B cell (primary cell): ENCODE measurements at regions not wholly inside any gene's neighbourhood (a gene's known extent, or its start where the extent isn't known, plus 50 kb on each side); places are given as distances from the start of the nearest gene placed in this dataset.

Source experiments
- EZH2 ChIP-seq: IDR thresholded peaks from 2 replicates; pipeline ENCODE4 v1.6.1; 2012; ENCODE audit warnings: borderline replicate concordance, low read depth, mild to moderate bottlenecking, moderate library complexity, low read length; ENCODE audit not compliant: insufficient read depth, poor library complexity, severe bottlenecking
- TF ChIP-seq, protein P1 (sequence below): fragments of 200-600 bp; IDR thresholded peaks from one replicate; pipeline ENCODE4 v1.8.0; 2022; ENCODE audit warnings: antibody characterized with exemption, mild to moderate bottlenecking

DNA sequence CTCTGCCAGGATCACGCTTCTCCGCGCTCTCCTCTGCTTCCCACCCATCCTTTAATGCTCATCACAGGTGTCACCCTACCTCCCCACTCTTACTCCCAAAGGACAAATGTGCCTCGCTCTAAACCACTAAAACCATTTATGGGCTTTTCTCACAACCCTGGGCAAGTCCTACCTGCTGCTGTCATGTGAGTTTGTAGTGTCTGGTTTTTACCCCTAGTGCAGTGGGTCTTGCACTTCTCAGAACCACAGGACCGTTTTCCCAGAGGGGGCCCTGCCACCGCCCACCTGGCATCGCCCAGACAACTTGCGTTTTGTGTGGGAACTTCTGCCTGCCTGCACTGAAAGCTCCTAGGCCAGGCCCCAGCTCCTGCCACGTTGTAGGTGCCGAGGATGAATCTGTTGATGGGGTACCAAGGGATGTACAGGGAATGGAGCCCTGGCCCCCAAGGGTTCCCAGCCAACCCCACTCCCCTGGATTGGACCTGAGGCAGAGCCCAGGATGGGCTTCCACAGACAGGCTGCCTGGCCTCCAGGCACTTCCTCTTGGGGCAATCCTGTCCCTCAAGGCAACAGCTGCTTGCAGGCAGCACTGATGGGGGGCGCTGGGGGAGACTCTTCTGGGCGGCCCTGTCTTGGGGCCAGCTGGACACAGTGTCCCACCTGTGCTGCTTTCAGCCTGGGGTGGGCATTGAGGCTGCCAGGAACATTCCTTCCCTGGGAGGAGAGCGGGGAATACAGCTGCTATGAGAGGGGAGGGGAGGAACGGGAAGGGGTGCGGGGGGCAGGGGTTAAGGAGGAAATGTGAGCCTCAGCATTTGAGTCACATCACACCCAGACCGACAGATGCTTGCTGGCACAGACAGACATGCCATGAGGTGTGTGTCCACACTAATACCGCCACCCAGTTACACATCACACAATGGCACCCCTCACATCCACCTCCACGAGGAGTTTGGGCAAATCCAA is 176.3 kb downstream of the ZFP36L2 start:
- TF ChIP-seq, protein P1, sequence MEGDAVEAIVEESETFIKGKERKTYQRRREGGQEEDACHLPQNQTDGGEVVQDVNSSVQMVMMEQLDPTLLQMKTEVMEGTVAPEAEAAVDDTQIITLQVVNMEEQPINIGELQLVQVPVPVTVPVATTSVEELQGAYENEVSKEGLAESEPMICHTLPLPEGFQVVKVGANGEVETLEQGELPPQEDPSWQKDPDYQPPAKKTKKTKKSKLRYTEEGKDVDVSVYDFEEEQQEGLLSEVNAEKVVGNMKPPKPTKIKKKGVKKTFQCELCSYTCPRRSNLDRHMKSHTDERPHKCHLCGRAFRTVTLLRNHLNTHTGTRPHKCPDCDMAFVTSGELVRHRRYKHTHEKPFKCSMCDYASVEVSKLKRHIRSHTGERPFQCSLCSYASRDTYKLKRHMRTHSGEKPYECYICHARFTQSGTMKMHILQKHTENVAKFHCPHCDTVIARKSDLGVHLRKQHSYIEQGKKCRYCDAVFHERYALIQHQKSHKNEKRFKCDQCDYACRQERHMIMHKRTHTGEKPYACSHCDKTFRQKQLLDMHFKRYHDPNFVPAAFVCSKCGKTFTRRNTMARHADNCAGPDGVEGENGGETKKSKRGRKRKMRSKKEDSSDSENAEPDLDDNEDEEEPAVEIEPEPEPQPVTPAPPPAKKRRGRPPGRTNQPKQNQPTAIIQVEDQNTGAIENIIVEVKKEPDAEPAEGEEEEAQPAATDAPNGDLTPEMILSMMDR, result no peak
- no peak for TF ChIP-seq EZH2
